Activated T-cell treated with anti-CD3 and anti-CD28 coated beads for 48 hours (primary cell): ENCODE measurements at regions not wholly inside any gene's neighbourhood (a gene's known extent, or its start where the extent isn't known, plus 50 kb on each side); places are given as distances from the start of the nearest gene placed in this dataset.

Experiments
- DNase-seq: peaks from one replicate; pipeline ENCODE4 v3.0.0-alpha.2; 2020; ENCODE audit warnings: low read depth

GRCh38 chr3:153314038-153314437, 152.0 kb downstream of the RAP2B start:
- DNase-seq: no peak

DNA sequence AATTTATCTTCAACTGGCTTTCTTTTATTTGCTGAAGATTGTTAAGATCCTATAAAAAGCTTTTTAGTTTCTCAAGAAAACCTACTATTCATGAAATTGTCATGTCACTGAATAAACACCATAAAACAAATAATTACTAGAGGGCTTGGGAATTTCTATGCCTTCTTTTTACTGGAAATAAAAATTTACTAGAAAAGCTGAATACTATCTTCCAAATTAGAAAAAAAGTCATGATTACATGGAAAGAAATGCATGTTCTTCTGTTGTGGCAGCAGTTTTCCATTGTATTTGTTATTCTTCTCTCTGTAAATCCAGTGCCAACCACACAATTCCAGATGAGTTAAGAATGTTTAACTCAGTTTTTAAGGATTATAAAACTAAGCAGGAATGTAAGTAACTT, 153.8 kb downstream of the RAP2B start:
- DNase-seq: no peak

DNA sequence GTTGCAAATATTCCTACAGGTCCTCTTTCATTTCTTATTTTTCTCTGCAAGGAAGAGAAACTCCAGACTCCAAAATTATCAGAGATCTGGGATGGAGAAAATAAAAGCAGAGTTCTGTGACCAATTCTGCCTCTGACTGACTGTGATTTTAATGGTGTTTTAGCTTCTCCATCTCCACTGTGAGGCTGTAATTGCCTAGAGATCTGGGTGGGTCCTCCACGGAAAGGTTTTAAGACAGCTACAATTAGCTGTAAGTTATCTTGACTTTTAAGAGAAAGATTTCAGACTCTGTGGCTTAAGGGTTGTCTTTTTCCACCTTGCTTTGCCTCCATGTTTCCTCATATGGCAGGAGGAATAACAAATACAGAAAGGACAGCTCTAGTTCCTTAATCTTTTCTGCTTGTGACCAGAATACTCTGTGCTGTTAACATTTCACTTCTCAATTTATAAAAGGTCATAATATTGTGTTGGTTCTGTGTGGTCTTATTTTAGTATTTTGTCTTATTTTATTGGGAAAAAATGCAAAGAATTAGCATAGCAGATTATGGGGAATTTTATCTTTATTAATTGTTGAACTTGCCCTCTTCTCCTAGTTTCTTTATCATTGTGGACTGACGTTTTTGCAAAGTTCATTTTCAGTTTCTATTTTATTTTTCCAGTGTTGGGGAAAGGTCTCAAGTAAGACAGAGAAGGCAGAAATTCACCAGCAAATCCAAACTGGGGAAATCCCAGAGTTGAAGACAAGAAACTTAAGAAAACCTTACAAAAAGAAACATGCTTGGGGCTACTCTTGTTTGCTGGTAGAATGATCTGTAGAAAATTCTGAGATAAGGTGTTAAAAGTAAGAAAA, 157.9 kb downstream of the RAP2B start:
- DNase-seq: no peak

GRCh38 chr3:153320585-153321128, 158.6 kb downstream of the RAP2B start:
- DNase-seq: no peak

DNA sequence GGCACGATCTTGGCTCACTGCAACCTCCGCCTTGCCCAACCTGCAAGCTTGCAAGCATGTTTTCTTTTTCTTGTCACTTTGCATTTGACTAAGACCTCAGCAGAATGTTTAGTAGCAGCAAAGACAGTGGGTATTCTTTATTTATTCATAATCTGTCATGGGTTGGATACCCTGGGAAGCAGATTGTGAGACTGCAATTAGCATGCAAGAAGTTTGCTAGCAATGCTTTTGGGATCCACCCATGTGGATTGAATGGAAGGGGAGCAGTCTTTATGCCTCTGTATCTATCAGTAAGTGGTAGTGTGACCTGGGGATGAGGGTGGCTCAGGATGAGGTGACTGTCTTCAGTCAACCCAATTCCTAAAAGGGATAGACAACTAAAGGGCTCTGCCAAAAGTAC, 166.7 kb downstream of the RAP2B start:
- no peak for DNase-seq

- DNase-seq: no peak
Observed at GRCh38 chr3:153330901-153331300, 168.9 kb downstream of the RAP2B start.

DNA sequence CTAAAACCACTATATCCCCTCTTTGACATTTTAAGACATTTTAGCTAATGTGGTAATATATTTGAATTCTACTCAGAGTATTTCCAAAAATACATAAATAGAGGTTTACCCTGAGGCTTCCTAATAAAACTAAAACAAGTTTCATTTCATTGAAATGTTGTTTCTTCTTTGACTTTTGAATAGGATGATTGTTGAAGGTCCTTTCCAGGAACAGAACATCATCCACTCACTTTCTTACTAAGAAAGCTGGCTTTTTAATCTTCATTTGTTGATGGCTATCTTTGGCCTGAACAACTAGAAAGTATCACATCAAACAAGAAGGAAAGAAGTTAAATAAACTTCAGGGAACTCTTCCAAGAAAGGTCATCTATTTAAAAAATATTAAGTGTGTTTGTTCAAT, 169.7 kb downstream of the RAP2B start:
- DNase-seq: no peak

GRCh38 chr3:153334558-153334957, 172.5 kb downstream of the RAP2B start:
- DNase-seq: no peak

DNA sequence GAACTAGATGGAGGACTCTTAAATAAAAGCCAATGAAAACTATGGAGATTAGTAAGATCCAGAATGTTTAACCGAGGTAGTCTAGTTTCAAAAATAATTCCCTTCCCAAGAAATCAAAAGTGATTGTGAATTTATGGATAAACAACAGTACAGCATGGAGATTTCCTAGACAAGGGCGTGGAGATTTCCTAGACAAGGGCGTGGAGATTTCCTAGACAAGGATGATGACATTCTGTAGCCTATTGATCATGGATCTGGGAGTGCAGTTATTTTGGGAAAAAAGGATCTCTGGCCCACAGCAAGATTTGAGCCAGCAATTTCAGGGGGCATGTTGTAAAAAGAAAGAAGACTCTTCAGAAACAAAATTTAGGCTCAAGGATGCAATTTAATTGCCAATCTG, 175.3 kb downstream of the RAP2B start:
- no peak for DNase-seq

GRCh38 chr3:153338487-153338886, 176.5 kb downstream of the RAP2B start:
- DNase-seq: no peak

DNA sequence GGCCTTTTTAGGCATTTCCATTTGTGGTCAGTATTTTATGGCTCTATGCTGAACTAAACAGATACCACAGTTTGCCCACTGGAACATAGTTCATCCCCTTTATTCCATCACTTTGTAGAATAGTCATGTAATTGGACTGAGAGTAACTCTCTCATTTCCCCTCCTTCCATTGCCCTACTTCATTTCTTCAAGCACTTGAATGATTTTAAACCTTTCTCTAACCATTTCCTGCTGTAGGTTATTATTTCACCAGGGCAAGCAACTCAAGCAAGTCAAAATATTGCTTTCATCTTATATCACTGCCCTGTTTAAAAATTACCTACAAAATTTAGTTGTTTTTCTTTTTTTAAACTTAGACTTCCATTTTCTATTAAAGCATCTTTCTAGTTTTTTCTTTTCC, 177.0 kb downstream of the RAP2B start:
- no peak for DNase-seq

- no peak for DNase-seq
Observed at GRCh38 chr3:153343988-153344782, 182.2 kb downstream of the RAP2B start.

DNA sequence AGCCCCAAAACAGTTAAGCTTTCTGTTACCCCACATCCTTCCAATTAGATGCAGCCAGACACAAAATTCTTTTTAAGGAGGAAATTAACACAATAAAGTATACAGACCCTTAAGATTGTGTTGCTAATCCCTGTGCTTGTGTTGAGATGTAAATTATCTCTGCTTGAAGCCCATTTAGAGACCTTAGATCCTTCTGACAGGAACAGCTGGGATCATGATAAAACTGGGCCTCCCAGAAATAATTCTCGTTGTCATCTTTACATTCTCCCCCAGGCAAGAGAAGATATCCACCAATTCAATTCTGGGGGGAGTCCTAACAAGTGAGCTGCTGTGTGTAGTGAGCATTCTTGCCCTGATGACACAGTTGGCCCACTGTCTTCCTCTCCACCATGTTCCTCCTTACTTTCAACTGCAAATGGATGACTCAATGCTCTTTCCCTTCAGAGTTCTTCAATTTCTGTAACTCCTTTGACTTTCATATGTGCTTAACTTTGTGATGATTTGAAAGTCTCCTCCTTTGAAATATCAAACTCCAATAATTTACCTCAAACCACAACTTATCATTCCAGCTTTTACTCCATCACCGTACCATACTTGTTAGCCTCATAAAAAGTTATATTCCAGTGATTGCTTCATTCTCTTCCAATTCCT, 186.6 kb downstream of the RAP2B start:
- no peak for DNase-seq

- DNase-seq: no peak
Observed at GRCh38 chr3:153349108-153349499, 187.1 kb downstream of the RAP2B start.

DNA sequence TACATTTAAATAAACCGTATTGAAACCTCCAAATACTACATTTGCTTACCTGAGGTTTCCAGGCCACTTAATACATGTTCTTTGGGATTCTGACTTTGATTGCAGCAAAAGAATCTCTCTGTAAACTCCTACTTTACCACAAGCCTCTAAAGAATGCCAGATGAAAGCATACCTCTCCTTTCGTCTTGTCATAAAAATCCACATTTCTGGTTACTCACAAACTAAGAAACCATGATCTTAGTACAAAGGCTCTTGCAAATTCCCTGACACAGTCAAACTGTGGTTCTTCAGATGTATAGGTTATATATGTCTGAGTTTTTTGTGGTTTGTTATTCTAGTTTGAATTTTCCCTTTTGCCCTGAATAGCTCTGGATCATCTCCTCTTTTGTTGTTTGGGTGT, 188.4 kb downstream of the RAP2B start:
- no peak for DNase-seq

- no peak for DNase-seq
Observed at GRCh38 chr3:153354641-153355040, 192.6 kb downstream of the RAP2B start.

DNA sequence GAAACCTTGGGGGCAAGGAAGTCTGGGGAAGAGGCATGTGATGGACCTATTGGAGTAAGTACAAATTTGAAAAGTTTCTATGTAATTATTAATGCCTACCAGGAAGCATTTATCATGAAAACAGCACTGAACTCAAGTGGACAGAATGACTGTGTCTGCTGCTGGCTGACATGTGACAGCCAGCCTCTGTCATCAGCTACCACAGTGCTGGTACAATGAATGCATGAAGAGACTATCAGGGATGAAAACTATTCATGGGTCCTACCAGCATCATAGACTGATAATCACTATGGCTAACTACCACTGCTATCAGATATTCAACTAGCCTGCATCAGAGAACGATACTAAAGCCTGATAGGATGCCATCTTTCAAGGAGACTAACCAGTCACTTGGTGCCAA, 193.5 kb downstream of the RAP2B start:
- DNase-seq: no peak

GRCh38 chr3:153356908-153357307, 194.9 kb downstream of the RAP2B start:
- no peak for DNase-seq

- DNase-seq: no peak
Observed at GRCh38 chr3:153357436-153357835, 195.4 kb downstream of the RAP2B start.

- no peak for DNase-seq
Observed at GRCh38 chr3:153369561-153370374, 207.7 kb downstream of the RAP2B start.

DNA sequence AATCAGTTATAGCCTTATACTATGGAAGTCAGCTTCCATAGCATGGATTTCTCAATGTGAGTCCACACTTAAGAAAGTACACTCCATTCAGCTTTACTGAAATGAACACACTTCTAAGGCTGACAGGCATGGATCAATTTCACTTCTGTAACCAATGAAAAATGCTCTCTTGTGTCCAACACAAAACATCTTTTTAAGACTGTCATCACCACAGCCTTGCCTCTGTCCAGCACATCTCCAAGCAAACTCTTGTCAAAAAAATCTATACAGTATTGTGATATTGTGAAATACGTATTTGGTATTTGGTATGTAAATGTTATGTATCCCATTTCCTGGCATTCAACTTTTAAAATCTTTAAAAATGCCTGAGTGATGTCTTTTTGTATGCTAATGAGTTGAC, 208.7 kb downstream of the RAP2B start:
- no peak for DNase-seq

- no peak for DNase-seq
Observed at GRCh38 chr3:153372326-153372725, 210.3 kb downstream of the RAP2B start.
